SU-DHL-6 (cell line): ENCODE measurements at regions not wholly inside any gene's neighbourhood (a gene's known extent, or its start where the extent isn't known, plus 50 kb on each side); places are given as distances from the start of the nearest gene placed in this dataset.

ENCODE experiments used
- CTCF ChIP-seq: fragments of 200-600 bp; sonication (generic); IDR thresholded peaks from one replicate; pipeline ENCODE4 v1.5.1; 2017; ENCODE audit warnings: antibody characterized with exemption, mild to moderate bottlenecking, low read length, moderate library complexity; ENCODE audit not compliant: insufficient read depth, poor library complexity, severe bottlenecking
- EZH2phosphoT487 ChIP-seq: fragments of 200-600 bp; sonication (generic), shearing (Covaris generic); conservative IDR thresholded peaks from 2 replicates; pipeline ENCODE4 v1.6.1; 2018; ENCODE audit warnings: mild to moderate bottlenecking, antibody characterized with exemption, low read length, moderate library complexity, mixed read lengths

- TF ChIP-seq CTCF (no peak), EZH2phosphoT487 (no peak)
Observed at GRCh38 chr11:59272771-59273372, 60.1 kb upstream of the MPEG1 start.
